ENCODE measurements at regions not wholly inside any gene's neighbourhood (a gene's known extent, or its start where the extent isn't known, plus 50 kb on each side); places are given as distances from the start of the nearest gene placed in this dataset.
"Not testable (repeated sequence)": the region's sequence is repeated elsewhere in the genome, so short reads cannot be mapped to it uniquely, and the experiment has no call there.

GRCh38 chr5:87217480-87217879, 50.2 kb upstream of the RASA1 start:
- DNase-seq, result not testable (repeated sequence)
